PC-3 (cell line): ENCODE measurements at regions not wholly inside any gene's neighbourhood (a gene's known extent, or its start where the extent isn't known, plus 50 kb on each side); places are given as distances from the start of the nearest gene placed in this dataset.

Source experiments
- EZH2phosphoT487 ChIP-seq: fragments of 300-600 bp; sonication (generic); IDR thresholded peaks from 2 replicates; pipeline ENCODE4 v1.6.1; 2018; ENCODE audit warnings: mild to moderate bottlenecking, antibody characterized with exemption, low read length, borderline replicate concordance
- TF ChIP-seq, protein P1 (sequence below): fragments of 300-600 bp; sonication (generic); conservative IDR thresholded peaks from 2 replicates; pipeline ENCODE4 v1.5.1; 2017; ENCODE audit warnings: antibody characterized with exemption, low read depth, mild to moderate bottlenecking, low read length

DNA sequence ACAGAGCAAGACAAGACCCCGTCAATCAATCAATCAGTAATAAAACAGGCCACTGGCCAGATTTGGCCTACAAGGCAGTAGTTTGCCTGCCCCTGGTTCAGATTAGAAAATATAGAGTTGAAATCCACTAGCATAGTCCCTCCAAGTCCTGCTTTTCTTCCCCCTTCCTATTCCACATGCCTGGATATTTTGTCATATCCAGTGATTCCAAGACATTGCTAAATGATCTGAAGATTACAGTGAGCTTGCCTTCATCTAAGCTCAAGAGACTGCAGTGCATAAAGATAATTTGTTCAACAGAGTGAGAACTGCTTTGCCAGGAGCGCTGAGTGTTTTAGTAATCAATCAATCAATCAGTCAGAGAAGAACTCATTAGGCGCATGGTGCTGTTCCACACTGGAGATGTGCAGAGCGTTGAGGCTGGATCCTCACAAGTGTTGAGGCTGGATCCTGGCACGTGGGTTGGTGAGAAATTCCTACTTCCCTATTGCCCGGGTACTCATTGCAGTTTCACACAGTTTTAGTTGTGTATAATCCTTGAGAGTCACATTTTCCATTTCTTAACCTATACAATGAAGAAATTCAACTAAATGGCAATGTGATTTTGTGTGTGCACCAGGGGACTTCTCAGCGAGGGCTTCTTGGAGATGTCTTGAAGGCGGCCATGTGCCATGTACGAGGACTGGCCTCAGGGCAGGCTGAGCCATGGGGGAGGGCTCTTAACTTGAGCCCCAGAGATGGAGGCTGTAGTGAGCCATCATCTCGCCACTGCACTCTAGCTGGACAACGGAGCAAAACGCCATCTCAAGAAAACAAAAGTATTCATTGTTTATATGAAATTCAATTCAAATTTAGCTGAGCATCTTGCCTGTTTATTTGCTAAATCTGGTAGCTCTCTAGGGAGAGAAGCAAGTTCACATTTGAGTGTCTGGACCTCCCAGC is 76.3 kb downstream of the TOMM20 start:
- no peak for TF ChIP-seq EZH2phosphoT487
- TF ChIP-seq, protein P1, sequence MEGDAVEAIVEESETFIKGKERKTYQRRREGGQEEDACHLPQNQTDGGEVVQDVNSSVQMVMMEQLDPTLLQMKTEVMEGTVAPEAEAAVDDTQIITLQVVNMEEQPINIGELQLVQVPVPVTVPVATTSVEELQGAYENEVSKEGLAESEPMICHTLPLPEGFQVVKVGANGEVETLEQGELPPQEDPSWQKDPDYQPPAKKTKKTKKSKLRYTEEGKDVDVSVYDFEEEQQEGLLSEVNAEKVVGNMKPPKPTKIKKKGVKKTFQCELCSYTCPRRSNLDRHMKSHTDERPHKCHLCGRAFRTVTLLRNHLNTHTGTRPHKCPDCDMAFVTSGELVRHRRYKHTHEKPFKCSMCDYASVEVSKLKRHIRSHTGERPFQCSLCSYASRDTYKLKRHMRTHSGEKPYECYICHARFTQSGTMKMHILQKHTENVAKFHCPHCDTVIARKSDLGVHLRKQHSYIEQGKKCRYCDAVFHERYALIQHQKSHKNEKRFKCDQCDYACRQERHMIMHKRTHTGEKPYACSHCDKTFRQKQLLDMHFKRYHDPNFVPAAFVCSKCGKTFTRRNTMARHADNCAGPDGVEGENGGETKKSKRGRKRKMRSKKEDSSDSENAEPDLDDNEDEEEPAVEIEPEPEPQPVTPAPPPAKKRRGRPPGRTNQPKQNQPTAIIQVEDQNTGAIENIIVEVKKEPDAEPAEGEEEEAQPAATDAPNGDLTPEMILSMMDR, result no peak
